Activated naive CD4-positive, alpha-beta T cell treated with anti-CD3 and anti-CD28 coated beads, Interleukin-2, amount 10 ng/mL, durations not matched to agents 7 days and 5 days (primary cell): ENCODE measurements at regions not wholly inside any gene's neighbourhood (a gene's known extent, or its start where the extent isn't known, plus 50 kb on each side); places are given as distances from the start of the nearest gene placed in this dataset.

ENCODE experiments used
- CTCF ChIA-PET: fragments of 350-600 bp; sonication (Branson Sonifier 250); formaldehyde crosslinking; loops from one replicate; lab custom pipeline; 2021; ENCODE audit warnings: antibody characterized with exemption; lab: Charles Lee
- DNase-seq: peaks from one replicate; pipeline ENCODE4 v3.0.0-alpha.2; 2020
- H3K27ac Mint-ChIP-seq: one replicate; pipeline ENCODE4 v1.8.0; 2021; ENCODE audit warnings: mild to moderate bottlenecking, moderate library complexity, mixed read lengths
- H3K27me3 Mint-ChIP-seq: one replicate; pipeline ENCODE4 v1.8.0; 2021; ENCODE audit warnings: mild to moderate bottlenecking, mixed read lengths
- H3K36me3 Mint-ChIP-seq: one replicate; pipeline ENCODE4 v1.8.0; 2021; ENCODE audit warnings: mixed read lengths
- H3K4me1 Mint-ChIP-seq: one replicate; pipeline ENCODE4 v1.8.0; 2021; ENCODE audit warnings: mixed read lengths
- H3K4me3 Mint-ChIP-seq: one replicate; pipeline ENCODE4 v1.8.0; 2021; ENCODE audit warnings: mild to moderate bottlenecking, moderate library complexity, mixed read lengths
- H3K9me3 Mint-ChIP-seq: one replicate; pipeline ENCODE4 v1.8.0; 2021; ENCODE audit warnings: mixed read lengths

DNA sequence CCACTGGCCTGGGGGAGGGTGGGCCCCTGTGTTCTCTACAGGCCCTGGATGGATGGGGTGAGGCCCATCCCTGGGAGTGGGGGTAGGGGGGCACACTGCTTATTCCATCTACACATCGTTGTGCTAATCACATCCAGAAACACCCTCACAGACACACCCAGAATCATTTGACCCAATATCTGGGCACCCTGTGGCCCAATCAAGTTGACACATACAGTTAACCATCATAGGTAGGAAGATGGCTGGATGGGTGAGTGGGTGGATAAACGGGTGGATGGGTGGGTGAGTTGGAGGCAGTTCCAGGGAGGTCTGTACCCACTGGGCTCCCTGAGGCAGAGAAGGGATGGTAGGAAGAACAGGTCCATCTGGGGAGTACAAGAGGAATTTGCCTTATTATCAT lies 81.3 kb upstream of the LINC01488 start:
- no peak for DNase-seq
- CTCF ChIA-PET = interaction anchor here (0.6 kb wide), 1 partner anchor 39 kb away, joined by 3 read pairs; no protein-coding TSS in a partner anchor
- Mint-ChIP-seq H3K27ac (no peak overlapping the region), H3K27me3 (peaks cover 31% of the 10 kb centered on the region), H3K4me3 (no peak overlapping the region), H3K9me3 (peaks cover 10% of the 10 kb centered on the region), H3K36me3 (no peaks in the 10 kb centered on the region), H3K4me1 (peaks cover 9% of the 10 kb centered on the region)

DNA sequence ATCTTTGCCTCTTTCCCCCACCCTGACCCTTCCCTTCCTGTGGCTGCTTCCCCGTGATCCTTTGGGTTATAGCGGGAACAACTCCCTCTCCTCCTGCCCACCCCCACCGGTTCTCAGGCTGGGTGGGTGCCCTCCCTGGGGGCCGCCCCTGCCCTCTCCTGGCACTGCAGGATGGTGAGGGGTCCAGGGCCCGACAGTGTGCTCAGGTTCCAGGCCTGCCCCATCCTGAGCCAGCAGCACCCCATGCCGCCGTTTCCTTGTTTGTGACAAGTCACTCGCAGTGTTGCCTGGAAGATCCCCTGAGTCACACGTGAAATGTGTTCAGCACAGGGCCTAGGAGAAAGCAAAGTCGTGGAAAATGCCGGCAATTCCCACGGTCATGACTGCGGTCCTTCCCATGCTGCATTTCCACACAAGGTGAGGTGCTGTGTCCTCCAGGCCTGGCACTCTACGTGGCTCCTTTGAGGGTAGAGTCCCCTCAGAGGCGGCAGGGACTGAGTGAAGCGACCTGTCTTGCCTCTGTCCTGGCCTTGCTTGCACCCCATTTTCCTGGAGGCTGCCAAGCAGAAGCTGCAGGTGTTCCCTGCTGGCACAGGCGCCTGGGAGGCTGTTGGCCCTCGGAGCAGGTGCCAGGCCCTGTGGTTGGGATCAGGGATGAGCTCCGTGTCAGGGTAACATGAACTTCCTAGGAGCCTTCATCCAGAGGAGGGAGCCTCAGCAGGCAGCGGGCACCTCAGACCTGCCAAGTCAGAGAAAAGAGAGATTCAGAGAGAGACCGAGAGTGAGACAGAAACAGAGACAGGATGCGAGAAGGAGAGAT lies 80.5 kb upstream of the LINC01488 start:
- H3K27ac Mint-ChIP-seq = no peak overlapping the region
- peaks cover 10% of the 10 kb centered on the region for H3K9me3 Mint-ChIP-seq
- H3K27me3 Mint-ChIP-seq = peaks cover 25% of the 10 kb centered on the region
- DNase-seq = no peak
- H3K36me3 Mint-ChIP-seq = no peaks in the 10 kb centered on the region
- H3K4me3 Mint-ChIP-seq = no peak overlapping the region
- CTCF ChIA-PET = no interaction called here
- H3K4me1 Mint-ChIP-seq = peaks cover 9% of the 10 kb centered on the region

DNA sequence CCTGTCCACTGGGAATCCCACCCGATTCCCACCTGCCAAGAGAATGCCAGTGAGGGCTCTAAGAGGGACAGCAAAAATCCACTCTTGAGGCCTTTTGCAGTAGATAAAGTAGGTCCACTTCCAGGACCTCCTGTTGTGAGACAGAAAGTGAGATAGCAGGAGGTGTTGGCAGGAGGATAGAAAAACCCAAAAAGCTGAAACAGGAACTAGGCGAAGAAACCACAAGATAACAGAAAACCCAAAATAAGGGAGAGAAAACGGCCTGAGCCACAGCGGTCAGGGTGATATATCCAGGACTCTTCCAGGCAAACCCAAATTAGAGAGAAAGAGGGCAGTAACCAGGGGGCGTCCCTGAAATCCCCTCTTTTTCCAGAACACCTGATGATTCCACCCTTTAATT lies 79.7 kb upstream of the LINC01488 start:
- Mint-ChIP-seq H3K36me3 (no peaks in the 10 kb centered on the region), H3K4me3 (no peak overlapping the region), H3K9me3 (peaks cover 10% of the 10 kb centered on the region), H3K27me3 (peaks cover 24% of the 10 kb centered on the region), H3K27ac (no peak overlapping the region), H3K4me1 (peaks cover 9% of the 10 kb centered on the region)
- DNase-seq = no peak
- CTCF ChIA-PET = no interaction called here

DNA sequence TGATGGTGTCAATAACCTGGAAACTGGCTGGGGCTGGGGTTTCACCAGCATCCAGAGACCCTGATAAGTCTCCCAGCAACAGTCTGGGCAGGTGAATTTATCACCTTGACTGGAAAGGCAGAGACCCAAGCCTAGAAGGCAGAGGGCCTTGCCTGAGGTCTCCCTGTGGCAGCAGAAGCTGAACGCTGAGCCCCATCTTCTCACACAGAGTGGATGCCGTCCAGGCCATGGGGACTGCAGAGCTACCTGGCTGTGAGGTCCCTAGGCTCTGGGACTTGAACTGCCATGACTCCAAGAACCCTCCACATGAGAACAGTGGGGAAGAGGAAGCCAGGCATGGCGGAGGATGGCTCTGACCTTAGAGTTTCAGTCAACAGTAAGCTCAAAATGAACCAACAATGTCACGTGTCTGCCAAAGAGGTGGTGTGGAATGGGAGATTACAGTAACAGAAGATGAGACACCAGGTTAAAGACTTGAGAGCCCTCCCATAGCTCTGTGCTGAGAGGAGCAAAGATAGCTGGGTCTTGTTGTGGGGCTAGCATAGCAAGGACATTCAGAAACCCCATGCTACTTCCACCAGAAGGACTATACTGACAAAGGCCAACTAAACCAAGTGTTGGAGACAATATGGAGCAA lies 79.1 kb upstream of the LINC01488 start:
- H3K9me3 Mint-ChIP-seq = peaks cover 10% of the 10 kb centered on the region
- H3K4me3 Mint-ChIP-seq = no peak overlapping the region
- no peak for DNase-seq
- no peaks in the 10 kb centered on the region for H3K36me3 Mint-ChIP-seq
- CTCF ChIA-PET = no interaction called here
- no peak overlapping the region for H3K27ac Mint-ChIP-seq
- peaks cover 20% of the 10 kb centered on the region for H3K27me3 Mint-ChIP-seq
- peaks cover 9% of the 10 kb centered on the region for H3K4me1 Mint-ChIP-seq

DNA sequence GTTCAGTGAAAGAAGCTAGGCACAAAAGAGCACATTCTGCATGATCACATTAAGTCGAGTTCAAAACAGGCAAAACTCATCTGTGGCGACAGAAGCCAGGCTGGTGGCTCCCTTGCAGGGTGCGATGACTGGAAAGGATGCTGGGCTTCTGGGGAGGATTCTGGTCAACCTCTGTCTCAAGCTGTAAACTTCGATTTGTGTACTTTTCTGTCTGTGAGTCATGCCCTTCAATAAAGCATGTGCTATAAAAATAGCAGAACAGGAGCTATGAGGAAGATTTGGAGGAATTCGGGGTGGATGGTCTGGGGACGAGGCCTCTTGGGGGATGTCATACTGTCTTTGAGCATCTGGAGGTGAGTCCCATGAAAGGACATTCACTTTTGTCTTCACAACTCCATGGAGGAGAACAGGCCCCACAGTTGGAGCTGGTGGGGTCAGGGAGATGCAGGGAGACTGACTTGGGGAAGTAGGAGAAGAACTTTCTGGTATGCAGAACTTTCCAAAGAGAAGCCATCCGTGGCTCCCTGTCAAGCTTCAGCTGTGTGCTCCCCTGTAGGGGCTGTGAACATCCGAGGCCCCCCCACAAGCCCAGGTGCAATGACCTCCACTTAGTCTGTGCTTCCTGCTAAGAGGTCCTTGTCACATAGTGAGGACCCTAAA lies 77.8 kb upstream of the LINC01488 start:
- Mint-ChIP-seq H3K9me3 (peaks cover 10% of the 10 kb centered on the region), H3K36me3 (no peaks in the 10 kb centered on the region), H3K27ac (no peak overlapping the region), H3K4me1 (peaks cover 9% of the 10 kb centered on the region), H3K27me3 (peaks cover 26% of the 10 kb centered on the region), H3K4me3 (no peak overlapping the region)
- CTCF ChIA-PET = no interaction called here
- no peak for DNase-seq

DNA sequence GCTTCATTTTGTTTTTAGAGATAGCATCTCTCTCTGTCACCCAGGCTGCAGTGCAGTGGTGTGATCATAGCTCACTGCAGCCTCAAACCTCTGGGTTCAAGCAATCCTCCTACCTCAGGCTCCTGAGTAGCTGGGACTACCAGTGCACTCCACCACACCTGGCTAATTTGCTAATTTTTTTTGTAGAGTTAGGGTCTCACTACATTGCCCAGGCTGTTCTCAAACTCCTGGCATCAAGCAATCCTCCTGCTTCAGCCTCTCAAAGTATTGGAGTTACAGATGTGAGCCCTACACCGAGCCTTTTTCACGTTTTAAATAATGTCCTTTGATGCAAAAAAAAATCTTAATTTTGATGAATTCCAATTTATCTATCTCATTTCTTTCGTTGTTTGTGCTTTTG lies 75.4 kb upstream of the LINC01488 start:
- Mint-ChIP-seq H3K4me3 (no peak overlapping the region), H3K9me3 (peaks cover 10% of the 10 kb centered on the region), H3K27ac (no peak overlapping the region), H3K4me1 (peaks cover 26% of the 10 kb centered on the region), H3K36me3 (no peaks in the 10 kb centered on the region), H3K27me3 (peaks cover 46% of the 10 kb centered on the region)
- no peak for DNase-seq
- CTCF ChIA-PET = no interaction called here

DNA sequence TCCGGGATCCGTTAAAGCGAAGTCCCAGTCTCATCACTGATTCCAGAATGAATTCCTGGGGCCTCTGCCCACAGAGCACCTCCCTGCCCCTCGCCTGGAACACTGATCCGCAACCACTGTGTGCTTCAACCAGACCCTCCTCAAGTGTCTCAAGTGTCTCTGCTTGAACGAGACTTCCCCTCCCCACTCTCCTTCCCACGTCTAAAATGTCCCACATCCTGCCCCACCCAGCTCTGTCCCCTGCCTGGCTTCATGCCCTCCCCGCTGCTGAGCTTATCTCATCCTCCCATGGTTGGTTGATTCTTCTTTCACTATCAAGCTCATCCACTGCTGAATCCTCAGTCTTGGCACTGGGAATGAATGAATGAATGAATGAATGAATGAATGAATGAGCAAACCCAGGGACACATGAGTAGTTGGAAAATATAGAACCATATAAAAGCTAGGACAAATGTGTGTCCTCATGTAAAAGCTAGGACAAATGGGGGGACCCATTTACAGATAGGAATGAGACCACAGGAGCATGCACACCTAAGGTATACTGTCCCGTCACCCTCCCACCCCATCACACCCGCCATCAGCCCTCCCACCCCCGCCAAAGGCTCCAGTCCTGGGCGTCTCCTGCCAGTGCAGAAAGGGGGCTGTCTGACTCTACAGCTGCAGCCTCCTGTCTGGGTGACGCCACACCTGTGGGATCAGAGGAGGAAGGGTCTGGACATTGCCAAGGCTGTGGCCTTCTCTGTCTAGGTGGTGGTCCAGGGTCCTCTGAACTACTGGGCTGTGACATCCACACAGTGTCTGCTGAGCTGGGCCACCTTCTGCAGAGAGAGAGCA lies 71.4 kb upstream of the LINC01488 start:
- Mint-ChIP-seq H3K4me1 (peaks cover 21% of the 10 kb centered on the region), H3K4me3 (no peak overlapping the region), H3K36me3 (no peaks in the 10 kb centered on the region), H3K27ac (no peak overlapping the region), H3K9me3 (peaks cover 2% of the 10 kb centered on the region), H3K27me3 (peaks cover 32% of the 10 kb centered on the region)
- CTCF ChIA-PET = no interaction called here
- peak; percentile 43 for DNase-seq

DNA sequence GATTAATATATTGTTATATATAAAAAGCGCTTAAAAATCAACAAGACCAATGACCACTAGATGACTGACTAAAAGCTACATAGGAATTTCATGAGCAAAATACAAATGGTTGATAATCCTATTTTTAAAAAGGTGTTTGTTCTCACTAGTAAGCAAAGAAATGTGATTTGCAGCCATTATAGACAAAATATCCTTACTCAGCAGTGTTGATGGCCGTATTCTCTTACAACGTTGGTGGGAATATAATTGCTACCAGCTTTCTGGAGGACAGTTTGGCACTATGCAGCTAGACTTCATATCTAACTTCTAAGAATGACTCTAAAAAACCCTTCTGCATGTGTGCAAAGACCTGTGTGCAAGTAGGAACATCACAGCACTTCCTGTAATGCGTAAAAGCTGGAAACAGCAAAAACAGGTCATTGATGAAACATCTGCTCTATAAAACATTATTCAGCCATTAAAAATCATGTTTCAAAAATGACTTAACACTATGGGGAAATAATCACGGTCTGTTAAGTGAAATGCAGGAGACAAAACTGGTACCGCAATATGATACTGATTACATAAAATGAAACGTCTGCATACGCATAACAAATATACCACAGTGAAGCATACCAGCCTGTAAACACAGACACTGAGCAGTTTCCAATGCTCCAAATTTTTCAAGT lies 70.1 kb upstream of the LINC01488 start:
- H3K27me3 Mint-ChIP-seq = peaks cover 28% of the 10 kb centered on the region
- H3K9me3 Mint-ChIP-seq = peaks cover 2% of the 10 kb centered on the region
- H3K36me3 Mint-ChIP-seq = no peaks in the 10 kb centered on the region
- no peak overlapping the region for H3K27ac Mint-ChIP-seq
- peaks cover 21% of the 10 kb centered on the region for H3K4me1 Mint-ChIP-seq
- CTCF ChIA-PET = no interaction called here
- no peak for DNase-seq
- H3K4me3 Mint-ChIP-seq = no peak overlapping the region

DNA sequence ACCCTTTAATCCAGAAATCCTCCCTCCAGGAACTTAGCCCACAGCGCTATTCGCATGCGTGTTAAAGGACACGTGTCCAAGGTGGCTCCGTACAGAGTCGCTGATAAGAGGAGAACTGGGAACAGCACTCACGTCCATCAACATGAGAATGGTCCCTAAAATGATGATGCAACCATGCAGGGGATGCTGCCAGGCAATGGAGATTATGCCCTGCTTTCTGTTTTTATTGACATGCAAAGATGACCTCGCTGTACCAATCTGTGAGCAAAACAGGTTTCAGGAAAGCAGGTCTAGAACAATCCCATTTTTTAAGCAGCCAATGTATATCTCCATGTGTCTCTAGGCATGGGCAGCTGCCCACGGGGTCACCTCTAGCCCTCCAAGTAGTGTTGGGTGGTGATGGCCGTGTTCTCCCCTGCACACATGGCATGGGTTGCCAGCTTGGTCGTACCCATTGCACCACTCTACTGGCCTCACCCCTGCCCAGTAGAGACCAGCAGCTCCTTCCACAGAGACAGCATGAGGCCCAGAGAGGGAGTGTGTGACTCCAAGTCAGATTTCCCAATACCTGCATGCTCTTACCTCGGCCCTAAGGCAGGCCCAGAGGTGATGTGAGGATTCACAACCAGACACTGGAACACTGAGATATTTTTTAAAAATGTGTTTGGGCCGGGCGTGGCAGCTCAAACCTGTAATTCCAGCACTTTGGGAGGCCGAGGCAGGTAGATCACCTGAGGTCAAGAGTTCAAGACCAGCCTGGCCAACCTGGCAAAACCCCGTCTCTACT lies 68.3 kb upstream of the LINC01488 start:
- Mint-ChIP-seq H3K4me1 (peaks cover 21% of the 10 kb centered on the region), H3K4me3 (no peak overlapping the region), H3K9me3 (peaks cover 2% of the 10 kb centered on the region), H3K36me3 (no peaks in the 10 kb centered on the region), H3K27me3 (peaks cover 31% of the 10 kb centered on the region), H3K27ac (no peak overlapping the region)
- DNase-seq = no peak
- CTCF ChIA-PET = interaction anchor here (0.7 kb wide), 1 partner anchor 955 kb away, joined by 4 read pairs; no protein-coding TSS in a partner anchor

DNA sequence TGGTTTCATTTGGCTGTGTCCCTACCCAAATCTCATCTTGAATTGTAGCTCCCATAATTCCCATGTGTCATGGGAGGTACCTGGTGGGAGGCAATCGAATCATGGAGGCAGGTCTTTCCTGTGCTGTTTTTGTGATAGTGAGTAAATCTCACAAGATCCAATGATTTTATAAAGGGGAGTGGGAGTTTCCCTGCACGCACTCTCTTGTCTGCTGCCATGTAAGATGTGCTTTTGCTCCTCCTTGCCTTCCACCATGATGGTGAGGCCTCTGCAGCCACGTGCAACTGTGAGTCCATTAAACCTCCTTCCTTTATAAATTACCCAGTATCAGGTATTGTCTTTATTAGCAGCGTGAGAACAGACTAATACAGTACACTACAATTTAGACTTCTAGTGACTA lies 67.5 kb upstream of the LINC01488 start:
- Mint-ChIP-seq H3K4me3 (no peak overlapping the region), H3K4me1 (peaks cover 20% of the 10 kb centered on the region), H3K9me3 (peaks cover 2% of the 10 kb centered on the region), H3K27me3 (peaks cover 23% of the 10 kb centered on the region), H3K27ac (no peak overlapping the region), H3K36me3 (no peaks in the 10 kb centered on the region)
- DNase-seq = no peak
- CTCF ChIA-PET = interaction anchor here (0.7 kb wide), 1 partner anchor 954 kb away, joined by 4 read pairs; no protein-coding TSS in a partner anchor

DNA sequence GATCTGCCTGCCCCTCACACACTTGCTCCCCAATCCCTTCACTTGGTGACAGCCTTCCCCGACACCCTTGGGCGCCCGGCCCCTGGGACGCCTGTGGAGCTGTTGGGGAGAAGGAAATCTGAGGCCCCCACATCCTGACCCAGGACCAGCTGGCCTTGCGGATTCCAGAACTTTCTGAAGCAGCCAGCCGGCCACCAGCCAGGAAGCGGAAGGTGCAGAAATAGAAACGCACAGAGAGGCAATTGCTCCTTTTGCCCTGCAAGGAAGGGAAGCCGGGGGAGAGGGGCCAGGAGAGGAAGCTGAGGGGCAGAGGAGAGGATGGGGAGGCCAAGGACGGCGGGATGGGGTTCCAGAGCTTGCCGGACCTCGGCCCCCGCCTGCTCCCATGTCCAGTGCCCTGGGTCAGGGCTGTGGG lies 66.7 kb upstream of the LINC01488 start:
- H3K9me3 Mint-ChIP-seq = peaks cover 2% of the 10 kb centered on the region
- CTCF ChIA-PET = no interaction called here
- DNase-seq = no peak
- no peak overlapping the region for H3K4me3 Mint-ChIP-seq
- H3K36me3 Mint-ChIP-seq = no peaks in the 10 kb centered on the region
- H3K27me3 Mint-ChIP-seq = peaks cover 17% of the 10 kb centered on the region
- peaks cover 13% of the 10 kb centered on the region for H3K4me1 Mint-ChIP-seq
- H3K27ac Mint-ChIP-seq = no peak overlapping the region

DNA sequence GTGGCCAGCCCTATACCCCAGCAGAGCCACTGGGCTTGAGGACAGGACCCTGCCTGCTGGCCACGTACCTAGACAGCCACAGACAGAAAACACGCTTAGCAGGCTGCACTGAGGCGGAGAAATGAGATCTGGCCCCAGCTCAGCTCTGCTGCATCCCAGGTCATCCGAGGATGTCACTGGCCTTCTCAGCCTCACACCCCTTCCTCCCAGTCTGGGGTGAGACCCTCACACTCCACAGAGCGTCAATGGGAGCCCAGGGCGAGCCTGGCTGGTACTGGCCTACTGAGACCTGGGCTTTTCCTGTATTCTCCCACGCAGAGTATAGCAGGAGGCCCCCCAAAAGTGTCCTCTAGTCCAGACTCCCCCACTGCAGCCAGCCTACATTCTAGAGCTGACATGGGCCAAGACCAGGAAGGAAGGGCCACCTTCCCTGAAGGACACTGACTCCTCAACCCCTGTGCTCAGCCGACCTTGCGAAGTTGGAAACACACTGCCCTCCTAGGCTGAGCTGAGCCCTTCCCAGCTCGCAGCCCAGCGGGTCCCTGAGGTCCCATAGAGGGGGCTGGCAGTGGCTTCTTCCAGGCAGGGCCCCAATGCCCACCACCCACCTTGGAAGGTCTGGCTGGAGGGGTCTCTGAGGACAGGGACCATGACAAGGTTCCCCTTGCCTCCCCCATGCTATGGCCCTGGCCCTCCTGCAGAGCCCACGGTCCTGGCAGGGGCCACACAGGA lies 65.9 kb upstream of the LINC01488 start:
- DNase-seq = no peak
- Mint-ChIP-seq H3K36me3 (no peaks in the 10 kb centered on the region), H3K27ac (no peak overlapping the region), H3K27me3 (peaks cover 9% of the 10 kb centered on the region), H3K4me1 (peaks cover 8% of the 10 kb centered on the region), H3K9me3 (peaks cover 2% of the 10 kb centered on the region), H3K4me3 (no peak overlapping the region)
- CTCF ChIA-PET = no interaction called here
